Adrenal gland (tissue), 2 donors: ENCODE measurements at regions not wholly inside any gene's neighbourhood (a gene's known extent, or its start where the extent isn't known, plus 50 kb on each side); places are given as distances from the start of the nearest gene placed in this dataset.

Source experiments
- small RNA-seq, 2 donors: library from RNA; depleted of rRNA; stranded (forward); fragments of <200 nt; gene quantifications; one replicate each; pipeline ENCODE3, GENCODE V24; 2016

Small RNAs in the stretch of these regions (small RNA-seq; reads per million reads assigned to genes)
- 0 reads per million in 2 donors for gene RNU6-498P
